ENCODE measurements at regions not wholly inside any gene's neighbourhood (a gene's known extent, or its start where the extent isn't known, plus 50 kb on each side); places are given as distances from the start of the nearest gene placed in this dataset.

DNA sequence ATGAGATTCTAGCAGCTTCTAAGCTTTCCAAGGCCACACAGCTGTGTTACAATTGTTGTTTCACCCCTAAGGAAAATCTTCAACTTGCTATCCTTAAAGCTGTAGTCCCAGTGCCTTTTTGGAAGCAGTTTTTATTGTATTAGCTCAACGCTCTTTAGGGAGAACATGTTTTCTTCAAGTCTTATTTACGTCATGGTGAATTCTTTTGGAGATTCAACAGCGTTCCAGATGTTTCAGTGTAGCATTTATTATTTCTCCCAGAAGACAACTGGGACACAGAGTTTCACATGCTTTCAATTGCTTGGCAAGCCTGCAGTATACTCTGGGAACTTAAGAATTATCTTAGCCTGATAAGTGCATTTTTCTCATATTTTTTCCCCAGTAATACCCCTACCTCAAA lies 888.3 kb downstream of the PLOD2 start (continued):
- TF ChIP-seq, protein P1, sequence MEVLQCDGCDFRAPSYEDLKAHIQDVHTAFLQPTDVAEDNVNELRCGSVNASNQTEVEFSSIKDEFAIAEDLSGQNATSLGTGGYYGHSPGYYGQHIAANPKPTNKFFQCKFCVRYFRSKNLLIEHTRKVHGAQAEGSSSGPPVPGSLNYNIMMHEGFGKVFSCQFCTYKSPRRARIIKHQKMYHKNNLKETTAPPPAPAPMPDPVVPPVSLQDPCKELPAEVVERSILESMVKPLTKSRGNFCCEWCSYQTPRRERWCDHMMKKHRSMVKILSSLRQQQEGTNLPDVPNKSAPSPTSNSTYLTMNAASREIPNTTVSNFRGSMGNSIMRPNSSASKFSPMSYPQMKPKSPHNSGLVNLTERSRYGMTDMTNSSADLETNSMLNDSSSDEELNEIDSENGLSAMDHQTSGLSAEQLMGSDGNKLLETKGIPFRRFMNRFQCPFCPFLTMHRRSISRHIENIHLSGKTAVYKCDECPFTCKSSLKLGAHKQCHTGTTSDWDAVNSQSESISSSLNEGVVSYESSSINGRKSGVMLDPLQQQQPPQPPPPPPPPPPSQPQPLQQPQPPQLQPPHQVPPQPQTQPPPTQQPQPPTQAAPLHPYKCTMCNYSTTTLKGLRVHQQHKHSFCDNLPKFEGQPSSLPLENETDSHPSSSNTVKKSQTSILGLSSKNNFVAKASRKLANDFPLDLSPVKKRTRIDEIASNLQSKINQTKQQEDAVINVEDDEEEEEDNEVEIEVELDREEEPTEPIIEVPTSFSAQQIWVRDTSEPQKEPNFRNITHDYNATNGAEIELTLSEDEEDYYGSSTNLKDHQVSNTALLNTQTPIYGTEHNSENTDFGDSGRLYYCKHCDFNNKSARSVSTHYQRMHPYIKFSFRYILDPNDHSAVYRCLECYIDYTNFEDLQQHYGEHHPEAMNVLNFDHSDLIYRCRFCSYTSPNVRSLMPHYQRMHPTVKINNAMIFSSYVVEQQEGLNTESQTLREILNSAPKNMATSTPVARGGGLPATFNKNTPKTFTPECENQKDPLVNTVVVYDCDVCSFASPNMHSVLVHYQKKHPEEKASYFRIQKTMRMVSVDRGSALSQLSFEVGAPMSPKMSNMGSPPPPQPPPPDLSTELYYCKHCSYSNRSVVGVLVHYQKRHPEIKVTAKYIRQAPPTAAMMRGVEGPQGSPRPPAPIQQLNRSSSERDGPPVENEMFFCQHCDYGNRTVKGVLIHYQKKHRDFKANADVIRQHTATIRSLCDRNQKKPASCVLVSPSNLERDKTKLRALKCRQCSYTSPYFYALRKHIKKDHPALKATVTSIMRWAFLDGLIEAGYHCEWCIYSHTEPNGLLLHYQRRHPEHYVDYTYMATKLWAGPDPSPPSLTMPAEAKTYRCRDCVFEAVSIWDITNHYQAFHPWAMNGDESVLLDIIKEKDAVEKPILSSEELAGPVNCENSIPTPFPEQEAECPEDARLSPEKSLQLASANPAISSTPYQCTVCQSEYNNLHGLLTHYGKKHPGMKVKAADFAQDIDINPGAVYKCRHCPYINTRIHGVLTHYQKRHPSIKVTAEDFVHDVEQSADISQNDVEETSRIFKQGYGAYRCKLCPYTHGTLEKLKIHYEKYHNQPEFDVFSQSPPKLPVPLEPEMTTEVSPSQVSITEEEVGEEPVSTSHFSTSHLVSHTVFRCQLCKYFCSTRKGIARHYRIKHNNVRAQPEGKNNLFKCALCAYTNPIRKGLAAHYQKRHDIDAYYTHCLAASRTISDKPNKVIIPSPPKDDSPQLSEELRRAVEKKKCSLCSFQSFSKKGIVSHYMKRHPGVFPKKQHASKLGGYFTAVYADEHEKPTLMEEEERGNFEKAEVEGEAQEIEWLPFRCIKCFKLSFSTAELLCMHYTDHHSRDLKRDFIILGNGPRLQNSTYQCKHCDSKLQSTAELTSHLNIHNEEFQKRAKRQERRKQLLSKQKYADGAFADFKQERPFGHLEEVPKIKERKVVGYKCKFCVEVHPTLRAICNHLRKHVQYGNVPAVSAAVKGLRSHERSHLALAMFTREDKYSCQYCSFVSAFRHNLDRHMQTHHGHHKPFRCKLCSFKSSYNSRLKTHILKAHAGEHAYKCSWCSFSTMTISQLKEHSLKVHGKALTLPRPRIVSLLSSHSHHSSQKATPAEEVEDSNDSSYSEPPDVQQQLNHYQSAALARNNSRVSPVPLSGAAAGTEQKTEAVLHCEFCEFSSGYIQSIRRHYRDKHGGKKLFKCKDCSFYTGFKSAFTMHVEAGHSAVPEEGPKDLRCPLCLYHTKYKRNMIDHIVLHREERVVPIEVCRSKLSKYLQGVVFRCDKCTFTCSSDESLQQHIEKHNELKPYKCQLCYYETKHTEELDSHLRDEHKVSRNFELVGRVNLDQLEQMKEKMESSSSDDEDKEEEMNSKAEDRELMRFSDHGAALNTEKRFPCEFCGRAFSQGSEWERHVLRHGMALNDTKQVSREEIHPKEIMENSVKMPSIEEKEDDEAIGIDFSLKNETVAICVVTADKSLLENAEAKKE (CRISPR knock-in tag; IDR thresholded peaks at IDR 0.05), result no peak

DNA sequence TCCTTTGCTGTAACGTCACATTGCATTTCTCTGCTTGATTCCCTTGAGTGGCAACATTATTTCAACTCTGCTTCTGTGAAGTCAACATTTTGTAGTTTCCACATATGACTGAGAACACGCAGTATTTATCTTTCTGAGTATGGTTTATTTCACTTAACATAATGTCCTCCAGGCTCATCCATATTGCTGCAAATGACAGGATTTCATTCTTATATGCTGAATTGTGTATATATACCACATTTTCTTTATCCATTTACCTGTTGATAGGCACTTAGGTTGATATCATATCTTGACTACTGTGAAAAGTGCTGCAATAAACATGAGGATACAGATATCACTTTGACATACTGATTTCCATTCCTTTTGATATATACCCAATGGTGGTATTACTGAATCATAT lies 878.5 kb downstream of the PLOD2 start:
- Mint-ChIP-seq H3K36me3 (ENCODE audit: low read depth) (no peaks in the 10 kb centered on the region), H3K27me3 (ENCODE audit: insufficient read depth, low read depth, poor library complexity) (no peaks in the 10 kb centered on the region), H3K9me3 (no peaks in the 10 kb centered on the region; the same call in 1 of the 3 replicates), H3K4me3 (no peak overlapping the region), H3K27ac (no peak overlapping the region), H3K4me1 (no peaks in the 10 kb centered on the region)
- no peaks in the 10 kb centered on the region for H4K20me1 ChIP-seq (replicated peaks; ENCODE audit: insufficient read depth)
- H3K27ac ChIP-seq (ENCODE audit: low read depth), result no peak overlapping the region
- no peaks in the 10 kb centered on the region for H3K79me2 ChIP-seq (replicated peaks; ENCODE audit: insufficient read depth)
- H2AFZ ChIP-seq, result no peak overlapping the region
- no peak overlapping the region for H3K4me3 ChIP-seq
- DNase-seq (ENCODE audit: low spot score) (no peak), ATAC-seq (no peak)
- H3K4me2 ChIP-seq, result no peak overlapping the region
- no peaks in the 10 kb centered on the region for H3K9me2 ChIP-seq (ENCODE audit: insufficient read depth)
- H3F3A ChIP-seq (replicated peaks; ENCODE audit: low read depth), result no peaks in the 10 kb centered on the region
- H3K27me3 ChIP-seq (ENCODE audit: insufficient read depth), result no peaks in the 10 kb centered on the region
- H3K36me3 ChIP-seq (ENCODE audit: insufficient read depth), result no peaks in the 10 kb centered on the region
- no peaks in the 10 kb centered on the region for H3K4me1 ChIP-seq (ENCODE audit: insufficient read depth)
- TF ChIP-seq EZH2 (IDR thresholded peaks at IDR 0.05; ENCODE audit: low read depth, unreplicated experiment) (no peak), ZNF114 (CRISPR knock-in tag; IDR thresholded peaks at IDR 0.05) (no peak), JUNB (IDR thresholded peaks at IDR 0.05; ENCODE audit: unreplicated experiment) (no peak), CREB1 (CRISPR knock-in tag; IDR thresholded peaks at IDR 0.05; ENCODE audit: low read depth) (no peak)
- TF ChIP-seq, protein P2, sequence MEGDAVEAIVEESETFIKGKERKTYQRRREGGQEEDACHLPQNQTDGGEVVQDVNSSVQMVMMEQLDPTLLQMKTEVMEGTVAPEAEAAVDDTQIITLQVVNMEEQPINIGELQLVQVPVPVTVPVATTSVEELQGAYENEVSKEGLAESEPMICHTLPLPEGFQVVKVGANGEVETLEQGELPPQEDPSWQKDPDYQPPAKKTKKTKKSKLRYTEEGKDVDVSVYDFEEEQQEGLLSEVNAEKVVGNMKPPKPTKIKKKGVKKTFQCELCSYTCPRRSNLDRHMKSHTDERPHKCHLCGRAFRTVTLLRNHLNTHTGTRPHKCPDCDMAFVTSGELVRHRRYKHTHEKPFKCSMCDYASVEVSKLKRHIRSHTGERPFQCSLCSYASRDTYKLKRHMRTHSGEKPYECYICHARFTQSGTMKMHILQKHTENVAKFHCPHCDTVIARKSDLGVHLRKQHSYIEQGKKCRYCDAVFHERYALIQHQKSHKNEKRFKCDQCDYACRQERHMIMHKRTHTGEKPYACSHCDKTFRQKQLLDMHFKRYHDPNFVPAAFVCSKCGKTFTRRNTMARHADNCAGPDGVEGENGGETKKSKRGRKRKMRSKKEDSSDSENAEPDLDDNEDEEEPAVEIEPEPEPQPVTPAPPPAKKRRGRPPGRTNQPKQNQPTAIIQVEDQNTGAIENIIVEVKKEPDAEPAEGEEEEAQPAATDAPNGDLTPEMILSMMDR (conservative IDR thresholded peaks at IDR 0.05; ENCODE audit: low read depth in 2 of 2), result no peak
- TF ChIP-seq, protein P1 (CRISPR knock-in tag; IDR thresholded peaks at IDR 0.05), result no peak
- TF ChIP-seq, protein P3, sequence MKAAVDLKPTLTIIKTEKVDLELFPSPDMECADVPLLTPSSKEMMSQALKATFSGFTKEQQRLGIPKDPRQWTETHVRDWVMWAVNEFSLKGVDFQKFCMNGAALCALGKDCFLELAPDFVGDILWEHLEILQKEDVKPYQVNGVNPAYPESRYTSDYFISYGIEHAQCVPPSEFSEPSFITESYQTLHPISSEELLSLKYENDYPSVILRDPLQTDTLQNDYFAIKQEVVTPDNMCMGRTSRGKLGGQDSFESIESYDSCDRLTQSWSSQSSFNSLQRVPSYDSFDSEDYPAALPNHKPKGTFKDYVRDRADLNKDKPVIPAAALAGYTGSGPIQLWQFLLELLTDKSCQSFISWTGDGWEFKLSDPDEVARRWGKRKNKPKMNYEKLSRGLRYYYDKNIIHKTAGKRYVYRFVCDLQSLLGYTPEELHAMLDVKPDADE (IDR thresholded peaks at IDR 0.05), result no peak
